NOMO-1 (cell line): ENCODE measurements at regions not wholly inside any gene's neighbourhood (a gene's known extent, or its start where the extent isn't known, plus 50 kb on each side); places are given as distances from the start of the nearest gene placed in this dataset.

Experiments
- DNase-seq, 2 experiments: peaks; one replicate each; lab custom pipeline; 2025; ENCODE audit not compliant: unreplicated experiment in 2 of 2; lab: John Stamatoyannopoulos, UW

GRCh38 chr19:32129141-32129540 lies 216.3 kb upstream of the ZNF507 start:
- no peak for DNase-seq

- no peak for DNase-seq
These were observed 215.1 kb upstream of the ZNF507 start for GRCh38 chr19:32130332-32130731.

- no peak for DNase-seq
These were observed 214.4 kb upstream of the ZNF507 start for GRCh38 chr19:32131005-32131404.

- no peak for DNase-seq
These were observed 207.0 kb upstream of the ZNF507 start for GRCh38 chr19:32138416-32138815.

- DNase-seq, result no peak
These were observed 203.4 kb upstream of the ZNF507 start for GRCh38 chr19:32141840-32142511.

- DNase-seq, result no peak
These were observed 198.7 kb upstream of the ZNF507 start for GRCh38 chr19:32146664-32147063.

- DNase-seq, result no peak
These were observed 194.8 kb upstream of the ZNF507 start for GRCh38 chr19:32150605-32151004.

- DNase-seq, result no peak
These were observed 191.0 kb upstream of the ZNF507 start for GRCh38 chr19:32154418-32154817.

- no peak for DNase-seq
These were observed 180.9 kb upstream of the ZNF507 start for GRCh38 chr19:32164384-32164992.

GRCh38 chr19:32165141-32165540 lies 180.3 kb upstream of the ZNF507 start:
- no peak for DNase-seq

- DNase-seq, result no peak
These were observed 179.7 kb upstream of the ZNF507 start for GRCh38 chr19:32165750-32166149.

- DNase-seq, result no peak
These were observed 179.2 kb upstream of the ZNF507 start for GRCh38 chr19:32166238-32166637.

- DNase-seq, result no peak
These were observed 177.3 kb upstream of the ZNF507 start for GRCh38 chr19:32168111-32168510.

GRCh38 chr19:32168606-32169005 lies 176.8 kb upstream of the ZNF507 start:
- no peak for DNase-seq

- DNase-seq, result no peak
These were observed 173.7 kb upstream of the ZNF507 start for GRCh38 chr19:32171719-32172151.

- no peak for DNase-seq
These were observed 172.7 kb upstream of the ZNF507 start for GRCh38 chr19:32172566-32173160.

GRCh38 chr19:32173836-32174235 lies 171.6 kb upstream of the ZNF507 start:
- no peak for DNase-seq

GRCh38 chr19:32174386-32175113 lies 170.9 kb upstream of the ZNF507 start:
- DNase-seq, result no peak

GRCh38 chr19:32176591-32176990 lies 168.8 kb upstream of the ZNF507 start:
- no peak for DNase-seq

GRCh38 chr19:32177686-32178085 lies 167.7 kb upstream of the ZNF507 start:
- DNase-seq, result no peak

GRCh38 chr19:32178401-32178800 lies 167.0 kb upstream of the ZNF507 start:
- no peak for DNase-seq

- no peak for DNase-seq
These were observed 166.5 kb upstream of the ZNF507 start for GRCh38 chr19:32178956-32179355.
